ENCODE measurements at regions not wholly inside any gene's neighbourhood (a gene's known extent, or its start where the extent isn't known, plus 50 kb on each side); places are given as distances from the start of the nearest gene placed in this dataset.

- ChIA-PET CTCF (no interaction called here), POLR2A (no interaction called here)
- H3K27me3 ChIP-seq (ENCODE audit: control insufficient read depth, insufficient read depth, low read length), result no peaks in the 10 kb centered on the region
- no peaks in the 10 kb centered on the region for H3K9me3 ChIP-seq (ENCODE audit: control insufficient read depth, insufficient read depth, low read depth, low read length)
- DNase-seq (ENCODE audit: low read depth, low spot score), result no peak
- no TSS peak for BruUV-seq (replicated peaks)
- no peak overlapping the region for H3K27ac ChIP-seq (ENCODE audit: low read length)
- no peaks in the 10 kb centered on the region for H3K4me1 ChIP-seq (ENCODE audit: control insufficient read depth, insufficient read depth, low read length)
- ATAC-seq, result no peak
- in situ Hi-C loops (cut with HindIII; ENCODE audit: low pct_unique_long_range_greater_than_20kb, low sequenced_read_pairs), result no loop called here
- TF ChIP-seq REST (IDR thresholded peaks at IDR 0.05; ENCODE audit: insufficient read depth in 1 of 2, low read depth in 2 of 2, low read length in 1 of 2) (no peak), CTCF (IDR thresholded peaks at IDR 0.05) (no peak), SIN3A (IDR thresholded peaks at IDR 0.05; ENCODE audit: borderline replicate concordance, insufficient read depth, low read depth, low read length) (no peak), POLR2AphosphoS5 (IDR thresholded peaks at IDR 0.05; ENCODE audit: low read depth, low read length) (no peak), TCF7L2 (IDR thresholded peaks at IDR 0.05; ENCODE audit: low read depth, low read length) (no peak)
- intact Hi-C loops (cut with micrococcal nuclease; ENCODE audit: unreplicated experiment), result no loop called here
- H3K36me3 ChIP-seq (ENCODE audit: control insufficient read depth, insufficient read depth, low read length), result no peaks in the 10 kb centered on the region
- H3K4me3 ChIP-seq (ENCODE audit: low read depth in 2 of 2, low read length in 2 of 2), result no peak overlapping the region
These were observed 600.4 kb downstream of the CCDC171 start for GRCh38 chr9:16153221-16153620.

GRCh38 chr9:16153741-16154140 lies 600.9 kb downstream of the CCDC171 start:
- CTCF ChIA-PET, result no interaction called here
- TF ChIP-seq TCF7L2 (IDR thresholded peaks at IDR 0.05; ENCODE audit: low read depth, low read length) (no peak), SIN3A (IDR thresholded peaks at IDR 0.05; ENCODE audit: borderline replicate concordance, insufficient read depth, low read depth, low read length) (no peak), CTCF (IDR thresholded peaks at IDR 0.05) (no peak), POLR2AphosphoS5 (IDR thresholded peaks at IDR 0.05; ENCODE audit: low read depth, low read length) (no peak), REST (IDR thresholded peaks at IDR 0.05; ENCODE audit: insufficient read depth in 1 of 2, low read depth in 2 of 2, low read length in 1 of 2) (no peak)
- DNase-seq (ENCODE audit: low read depth, low spot score) (no peak), ATAC-seq (no peak)
- Histone ChIP-seq H3K27me3 (ENCODE audit: control insufficient read depth, insufficient read depth, low read length) (no peaks in the 10 kb centered on the region), H3K4me1 (ENCODE audit: control insufficient read depth, insufficient read depth, low read length) (no peaks in the 10 kb centered on the region), H3K27ac (ENCODE audit: low read length) (no peak overlapping the region), H3K9me3 (ENCODE audit: control insufficient read depth, insufficient read depth, low read depth, low read length) (no peaks in the 10 kb centered on the region), H3K36me3 (ENCODE audit: control insufficient read depth, insufficient read depth, low read length) (no peaks in the 10 kb centered on the region), H3K4me3 (ENCODE audit: low read depth in 2 of 2, low read length in 2 of 2) (no peak overlapping the region)
- BruUV-seq (replicated peaks), result no TSS peak
- POLR2A ChIA-PET, result no interaction called here
- intact Hi-C loops (cut with micrococcal nuclease; ENCODE audit: unreplicated experiment), result no loop called here
- in situ Hi-C loops (cut with HindIII; ENCODE audit: low pct_unique_long_range_greater_than_20kb, low sequenced_read_pairs), result no loop called here
